Mucosa of rectum (tissue), 2 donors: ENCODE measurements at regions not wholly inside any gene's neighbourhood (a gene's known extent, or its start where the extent isn't known, plus 50 kb on each side); places are given as distances from the start of the nearest gene placed in this dataset.

ENCODE experiments used
- H3K27ac ChIP-seq, 2 donors: one replicate each; pipeline ENCODE4 v1.7.0; 2013; ENCODE audit warnings: inconsistent platforms in 2 of 2, low read depth in 2 of 2, low read length in 2 of 2
- H3K27me3 ChIP-seq, 2 donors: one replicate each; pipeline ENCODE4 v1.7.0; 2013; ENCODE audit warnings: low read length in 2 of 2; ENCODE audit not compliant: control insufficient read depth in 2 of 2, insufficient read depth in 2 of 2
- H3K36me3 ChIP-seq, 2 donors: one replicate each; pipeline ENCODE4 v1.7.0; 2013; ENCODE audit warnings: low read length in 2 of 2; ENCODE audit not compliant: control insufficient read depth in 2 of 2, insufficient read depth in 2 of 2
- H3K4me1 ChIP-seq, 2 donors: one replicate each; pipeline ENCODE4 v1.7.0; 2013; ENCODE audit warnings: low read length in 2 of 2, mild to moderate bottlenecking in 1 of 2; ENCODE audit not compliant: control insufficient read depth in 2 of 2, insufficient read depth in 2 of 2
- H3K4me3 ChIP-seq, 2 donors: one replicate each; pipeline ENCODE4 v1.7.0; 2013; ENCODE audit warnings: low read length in 2 of 2
- H3K9ac ChIP-seq, 2 donors: one replicate each; pipeline ENCODE4 v1.7.0; 2013; ENCODE audit warnings: low read length in 2 of 2, low read depth in 1 of 2, mild to moderate bottlenecking in 1 of 2
- H3K9me3 ChIP-seq, 2 donors: one replicate each; pipeline ENCODE4 v1.7.0; 2013; ENCODE audit warnings: low read length in 2 of 2; ENCODE audit not compliant: control insufficient read depth in 2 of 2
- donor health status: healthy.
- donor health status: Normal muscosa, but diverticular disease.

DNA sequence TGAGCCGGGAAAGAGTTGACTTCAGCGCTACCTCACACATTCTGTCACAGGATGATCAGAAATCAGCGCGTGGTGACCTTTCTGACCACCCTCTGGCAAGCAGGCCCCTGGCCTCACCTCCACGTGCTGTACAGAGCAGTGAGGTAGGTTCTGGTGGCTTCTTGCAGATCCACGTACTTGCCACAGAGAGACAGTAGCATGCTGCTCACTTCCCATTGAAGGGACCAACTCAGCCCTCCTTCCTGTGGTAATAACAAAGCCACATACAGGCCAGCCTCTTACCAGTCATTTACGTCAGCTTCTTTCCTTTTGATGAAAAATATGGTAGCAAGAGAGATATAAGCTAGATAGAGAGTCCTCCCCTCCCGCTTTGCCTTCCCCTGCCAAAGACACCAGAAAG is 200.7 kb downstream of the CHRM3 start:
- Histone ChIP-seq H3K9ac (no peak overlapping the region), H3K27ac (no peak overlapping the region), H3K4me1 (no peaks in the 10 kb centered on the region), H3K27me3 (no peaks in the 10 kb centered on the region), H3K36me3 (no peaks in the 10 kb centered on the region), H3K4me3 (no peak overlapping the region), H3K9me3 (no peaks in the 10 kb centered on the region)

DNA sequence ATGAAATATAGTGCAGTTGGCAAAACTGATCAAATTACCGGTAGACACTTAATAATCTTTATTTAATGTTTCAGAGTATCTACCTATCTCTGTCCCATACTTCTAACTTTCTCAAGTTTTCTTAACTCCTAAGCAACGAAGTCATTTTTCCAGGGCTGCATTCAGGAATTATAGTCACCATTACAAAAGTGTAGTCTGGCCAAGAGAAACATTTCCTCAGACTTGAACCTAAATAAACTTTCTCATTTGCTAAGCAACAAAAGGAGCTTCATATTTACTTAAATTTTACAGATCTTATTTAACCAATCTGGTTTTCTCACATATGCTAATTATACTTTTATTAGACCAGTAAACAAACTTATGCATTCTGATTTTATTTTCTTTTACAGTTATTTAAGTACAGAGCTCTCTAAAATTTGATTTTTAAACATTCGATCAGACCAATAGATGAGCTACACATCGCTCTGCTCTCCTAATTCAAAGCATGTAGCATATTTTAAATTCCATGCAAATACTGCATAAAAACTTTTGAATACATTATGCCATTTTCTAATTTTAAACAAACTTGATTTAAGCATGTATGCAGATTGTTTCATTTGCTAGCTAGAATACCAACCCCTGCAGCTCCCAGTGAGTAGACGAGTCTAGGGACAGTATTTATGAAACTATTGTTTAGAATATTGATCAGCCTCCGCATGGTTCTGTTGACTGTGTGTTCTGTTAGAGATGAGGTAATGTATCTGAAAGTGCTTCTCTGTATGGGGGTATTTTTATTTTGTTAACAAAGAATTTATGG is 201.4 kb downstream of the CHRM3 start:
- Histone ChIP-seq H3K9ac (no peak overlapping the region), H3K27me3 (no peaks in the 10 kb centered on the region), H3K27ac (no peak overlapping the region), H3K9me3 (no peaks in the 10 kb centered on the region), H3K4me1 (no peaks in the 10 kb centered on the region), H3K36me3 (no peaks in the 10 kb centered on the region), H3K4me3 (no peak overlapping the region)

DNA sequence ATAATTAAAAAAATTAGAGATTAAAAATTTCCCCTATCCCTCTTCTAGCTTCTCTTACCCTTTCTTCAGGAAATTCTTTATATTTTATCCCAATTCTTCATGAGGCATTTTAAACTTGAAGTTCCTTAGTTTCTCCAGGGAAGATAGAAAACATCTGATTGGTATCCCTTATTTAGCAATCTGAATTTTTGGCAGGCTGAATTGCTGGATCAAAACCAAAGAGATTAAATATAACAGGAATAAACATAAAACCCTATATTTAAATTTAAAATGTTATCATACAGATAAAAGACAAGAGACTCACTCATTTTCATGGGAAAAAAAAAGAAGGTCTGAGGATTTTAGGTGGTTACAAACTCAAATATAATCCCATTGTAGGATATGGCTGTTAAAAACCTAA is 204.2 kb downstream of the CHRM3 start:
- no peak overlapping the region for H3K27ac ChIP-seq
- H3K27me3 ChIP-seq, result no peaks in the 10 kb centered on the region
- no peaks in the 10 kb centered on the region for H3K9me3 ChIP-seq
- H3K4me1 ChIP-seq, result no peaks in the 10 kb centered on the region
- H3K36me3 ChIP-seq, result no peaks in the 10 kb centered on the region
- no peak overlapping the region for H3K4me3 ChIP-seq
- H3K9ac ChIP-seq, result no peak overlapping the region

DNA sequence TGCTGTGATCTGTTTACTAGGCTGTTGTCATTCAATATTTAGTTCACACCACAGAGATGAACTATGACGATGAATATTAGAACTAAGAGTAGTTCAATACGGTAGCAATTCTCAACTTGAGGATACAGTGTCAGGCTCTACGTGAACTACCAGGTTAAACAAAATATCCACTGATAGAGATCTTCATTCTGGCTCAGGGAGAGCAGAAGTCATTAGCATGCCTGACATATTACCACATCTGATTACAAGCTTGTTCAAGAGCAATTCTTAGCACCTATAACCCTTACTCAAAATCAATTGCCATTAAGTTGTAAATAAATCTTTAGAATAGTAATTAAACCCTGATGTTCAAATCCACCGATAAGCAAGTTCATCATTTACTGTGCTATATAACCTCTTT is 207.2 kb downstream of the CHRM3 start:
- no peaks in the 10 kb centered on the region for H3K36me3 ChIP-seq
- H3K27ac ChIP-seq, result no peak overlapping the region
- H3K27me3 ChIP-seq, result no peaks in the 10 kb centered on the region
- no peaks in the 10 kb centered on the region for H3K4me1 ChIP-seq
- H3K4me3 ChIP-seq, result no peak overlapping the region
- no peaks in the 10 kb centered on the region for H3K9me3 ChIP-seq
- no peak overlapping the region for H3K9ac ChIP-seq

DNA sequence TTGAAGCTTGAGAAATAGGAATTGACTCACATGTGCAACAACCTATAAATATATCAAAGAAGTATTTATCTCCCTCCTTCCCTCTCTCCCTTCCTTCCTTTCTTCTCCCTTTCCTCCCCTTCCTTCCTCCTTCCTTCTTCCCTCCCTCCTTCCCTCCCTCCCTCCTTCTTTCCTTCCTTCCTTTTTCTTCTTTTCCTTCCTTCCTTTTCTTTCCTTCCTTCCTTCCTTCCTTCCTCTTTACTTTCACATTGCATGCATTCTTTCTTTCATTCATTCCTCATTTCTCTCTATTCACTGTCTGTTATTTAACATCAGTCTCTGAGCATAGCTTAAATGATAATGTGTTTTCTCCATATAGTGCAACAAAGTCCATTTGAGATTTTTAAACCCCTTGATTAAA is 214.2 kb downstream of the CHRM3 start:
- no peak overlapping the region for H3K9ac ChIP-seq
- no peaks in the 10 kb centered on the region for H3K27me3 ChIP-seq
- H3K4me1 ChIP-seq, result no peaks in the 10 kb centered on the region
- H3K36me3 ChIP-seq, result no peaks in the 10 kb centered on the region
- no peak overlapping the region for H3K4me3 ChIP-seq
- no peaks in the 10 kb centered on the region for H3K9me3 ChIP-seq
- no peak overlapping the region for H3K27ac ChIP-seq

DNA sequence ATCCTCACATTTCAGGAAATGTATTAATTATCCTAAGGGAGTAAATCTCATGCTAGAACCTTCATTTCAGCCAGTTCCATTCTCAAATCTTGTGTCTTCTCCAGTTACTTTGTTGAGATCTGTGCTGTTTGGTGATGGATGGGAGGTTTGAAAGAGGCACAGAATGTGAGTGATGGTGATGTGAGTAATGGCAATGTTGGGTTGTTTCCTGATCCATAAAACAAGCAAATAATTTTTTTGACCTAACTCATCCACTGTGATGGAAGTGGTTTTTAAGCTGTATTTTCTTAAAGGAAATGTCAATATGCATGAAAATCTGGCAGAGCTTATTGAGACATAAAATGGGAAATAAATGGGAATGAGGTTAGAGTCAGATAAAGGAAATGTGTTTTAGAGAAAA is 214.7 kb downstream of the CHRM3 start:
- no peak overlapping the region for H3K9ac ChIP-seq
- H3K27me3 ChIP-seq, result no peaks in the 10 kb centered on the region

DNA sequence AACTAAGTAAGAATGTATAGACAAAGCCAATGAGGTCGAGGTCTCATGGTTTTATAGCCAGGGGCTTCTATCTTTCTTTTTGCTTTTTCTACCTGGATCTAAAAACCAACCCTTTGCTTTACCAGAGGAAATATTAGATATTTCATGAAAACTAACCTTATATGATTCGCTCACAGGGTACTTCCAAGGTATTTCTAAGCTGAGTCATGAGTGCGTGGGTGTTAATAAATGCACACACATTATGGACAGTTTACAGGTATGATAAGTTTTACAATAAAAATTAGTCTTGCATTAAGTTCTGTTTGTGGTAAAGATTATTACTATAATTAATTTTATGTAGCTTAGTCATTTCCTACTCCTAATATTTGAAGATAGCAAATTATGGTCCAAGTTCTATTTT is 217.2 kb downstream of the CHRM3 start:
- Histone ChIP-seq H3K9ac (no peak overlapping the region), H3K27ac (no peak overlapping the region), H3K9me3 (no peaks in the 10 kb centered on the region), H3K27me3 (no peaks in the 10 kb centered on the region), H3K36me3 (no peaks in the 10 kb centered on the region), H3K4me1 (no peaks in the 10 kb centered on the region), H3K4me3 (no peak overlapping the region)

More for the DNA sequence above, 214.7 kb downstream of the CHRM3 start:
- no peaks in the 10 kb centered on the region for H3K4me1 ChIP-seq
- no peak overlapping the region for H3K27ac ChIP-seq
- H3K9me3 ChIP-seq, result no peaks in the 10 kb centered on the region
- H3K36me3 ChIP-seq, result no peaks in the 10 kb centered on the region
- no peak overlapping the region for H3K4me3 ChIP-seq

DNA sequence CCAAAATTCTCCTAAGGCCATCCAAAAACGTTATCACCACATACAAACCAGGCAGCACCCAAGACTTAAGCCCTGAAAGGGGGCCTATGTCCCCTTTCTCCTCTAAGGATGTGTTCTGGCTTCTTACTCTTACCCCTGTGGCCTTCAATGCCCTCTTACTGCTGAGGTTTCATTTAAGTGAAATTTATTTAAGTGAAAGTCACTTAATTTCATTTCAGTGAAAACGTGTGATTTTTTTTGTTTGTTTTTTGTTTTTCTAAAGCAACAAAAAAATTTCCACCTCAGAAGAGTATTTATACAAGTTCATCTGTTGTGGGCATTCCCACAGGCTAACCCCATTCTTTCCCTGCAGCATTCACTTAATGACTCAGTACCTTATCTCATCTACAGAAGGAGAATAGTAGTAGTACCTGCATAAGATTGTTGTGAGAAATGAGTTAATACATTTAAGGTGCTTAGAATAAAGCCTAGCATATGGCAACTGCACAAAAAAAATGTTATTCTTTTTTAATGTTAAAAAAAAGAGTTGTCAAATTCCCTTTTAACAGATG is 220.6 kb downstream of the CHRM3 start:
- no peaks in the 10 kb centered on the region for H3K27me3 ChIP-seq
- H3K9ac ChIP-seq, result no peak overlapping the region
- no peaks in the 10 kb centered on the region for H3K9me3 ChIP-seq
- no peak overlapping the region for H3K27ac ChIP-seq
- no peaks in the 10 kb centered on the region for H3K4me1 ChIP-seq
- H3K4me3 ChIP-seq, result no peak overlapping the region
- H3K36me3 ChIP-seq, result no peaks in the 10 kb centered on the region

DNA sequence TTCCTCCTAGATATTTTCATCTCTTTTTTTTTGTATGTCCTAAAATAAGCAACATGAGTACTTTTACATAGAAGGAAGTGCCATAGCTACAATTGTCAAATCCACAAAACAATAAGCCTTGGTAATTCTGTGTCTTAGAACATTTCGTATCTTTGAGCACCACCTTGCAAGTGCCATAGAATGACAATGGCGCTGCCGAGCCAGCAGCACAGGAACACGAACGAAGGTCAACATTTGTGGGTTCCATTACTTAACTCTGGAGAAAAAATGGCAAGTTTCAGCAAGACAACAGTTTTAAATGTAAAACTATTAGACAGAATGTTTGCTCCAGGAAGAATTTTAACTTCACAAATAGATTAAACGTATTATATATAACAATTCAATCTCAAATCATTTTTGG is 222.1 kb downstream of the CHRM3 start:
- no peaks in the 10 kb centered on the region for H3K36me3 ChIP-seq
- no peaks in the 10 kb centered on the region for H3K9me3 ChIP-seq
- H3K9ac ChIP-seq, result no peak overlapping the region
- H3K4me1 ChIP-seq, result no peaks in the 10 kb centered on the region
- no peaks in the 10 kb centered on the region for H3K27me3 ChIP-seq
- no peak overlapping the region for H3K27ac ChIP-seq
- H3K4me3 ChIP-seq, result no peak overlapping the region

DNA sequence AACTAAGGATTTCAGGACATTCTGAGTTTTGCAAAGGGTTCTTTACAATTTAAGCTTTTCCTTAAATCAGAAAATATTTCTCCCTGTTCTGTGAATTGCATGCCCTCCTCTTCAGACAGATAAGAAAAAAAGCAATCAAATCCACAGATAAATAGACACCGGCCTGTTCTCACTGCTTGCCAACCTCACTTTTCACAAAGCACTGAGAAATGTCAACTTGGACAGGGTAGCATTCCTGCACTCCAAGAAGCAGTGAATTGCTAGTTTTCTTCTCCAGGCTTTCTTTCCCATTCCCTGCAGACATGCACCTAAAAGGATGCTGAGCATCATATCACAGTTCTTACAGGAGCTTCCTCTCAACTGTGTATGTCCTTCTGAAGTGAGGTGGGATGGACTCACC is 226.0 kb downstream of the CHRM3 start:
- Histone ChIP-seq H3K27me3 (no peaks in the 10 kb centered on the region), H3K9ac (no peak overlapping the region), H3K36me3 (no peaks in the 10 kb centered on the region), H3K4me3 (no peak overlapping the region), H3K4me1 (no peaks in the 10 kb centered on the region), H3K9me3 (no peaks in the 10 kb centered on the region), H3K27ac (no peak overlapping the region)
